T-helper 22 cell (primary cell): ENCODE measurements at regions not wholly inside any gene's neighbourhood (a gene's known extent, or its start where the extent isn't known, plus 50 kb on each side); places are given as distances from the start of the nearest gene placed in this dataset.
A peak's percentile ranks its signal among the peaks of the same experiment; 100 is the strongest.
"Not testable (repeated sequence)": the region's sequence is repeated elsewhere in the genome, so short reads cannot be mapped to it uniquely, and the experiment has no call there.

Source experiments
- DNase-seq: peaks from one replicate; pipeline ENCODE4 v3.0.0-alpha.2; 2020; ENCODE audit warnings: low read depth

GRCh38 chr2:37806004-37806403, 119.1 kb upstream of the RMDN2 start:
- not testable (repeated sequence) for DNase-seq

GRCh38 chr2:37809525-37809924, 115.6 kb upstream of the RMDN2 start:
- no peak for DNase-seq

GRCh38 chr2:37809931-37810570, 115.0 kb upstream of the RMDN2 start:
- no peak for DNase-seq

- no peak for DNase-seq
These were observed 112.7 kb upstream of the RMDN2 start for GRCh38 chr2:37812414-37812813.

- DNase-seq, result no peak
These were observed 112.0 kb upstream of the RMDN2 start for GRCh38 chr2:37812941-37813730.

GRCh38 chr2:37816036-37816435, 109.1 kb upstream of the RMDN2 start:
- DNase-seq, result no peak

- no peak for DNase-seq
These were observed 108.4 kb upstream of the RMDN2 start for GRCh38 chr2:37816686-37817085.

GRCh38 chr2:37819186-37819585, 105.9 kb upstream of the RMDN2 start:
- DNase-seq, result no peak

GRCh38 chr2:37820471-37820986, 104.6 kb upstream of the RMDN2 start:
- DNase-seq, result no peak

- DNase-seq, result no peak
These were observed 99.5 kb upstream of the RMDN2 start for GRCh38 chr2:37825586-37825985.

- no peak for DNase-seq
These were observed 98.5 kb upstream of the RMDN2 start for GRCh38 chr2:37826611-37827010.

- no peak for DNase-seq
These were observed 97.6 kb upstream of the RMDN2 start for GRCh38 chr2:37827455-37827854.

- no peak for DNase-seq
These were observed 97.1 kb upstream of the RMDN2 start for GRCh38 chr2:37827911-37828511.

GRCh38 chr2:37829202-37829601, 95.9 kb upstream of the RMDN2 start:
- DNase-seq, result no peak

- DNase-seq, result no peak
These were observed 95.3 kb upstream of the RMDN2 start for GRCh38 chr2:37829616-37830395.

GRCh38 chr2:37830636-37831035, 94.5 kb upstream of the RMDN2 start:
- DNase-seq, result no peak

GRCh38 chr2:37831081-37831780, 93.9 kb upstream of the RMDN2 start:
- DNase-seq, result no peak

- peak; percentile 53 for DNase-seq
These were observed 92.4 kb upstream of the RMDN2 start for GRCh38 chr2:37832590-37833197.

GRCh38 chr2:37833423-37833822, 91.7 kb upstream of the RMDN2 start:
- no peak for DNase-seq

- no peak for DNase-seq
These were observed 88.8 kb upstream of the RMDN2 start for GRCh38 chr2:37836270-37836669.

GRCh38 chr2:37836711-37837110, 88.4 kb upstream of the RMDN2 start:
- DNase-seq, result no peak
